Suprapubic skin (tissue), 4 donors: ENCODE measurements at regions not wholly inside any gene's neighbourhood (a gene's known extent, or its start where the extent isn't known, plus 50 kb on each side); places are given as distances from the start of the nearest gene placed in this dataset.

ENCODE experiments used
- EP300 ChIP-seq: sonication (generic); formaldehyde crosslinking; IDR thresholded peaks from one replicate; pipeline ENCODE4 v1.6.1; 2017; ENCODE audit warnings: antibody characterized with exemption
- POLR2A ChIP-seq, 2 donors: fragments of 450-650 bp; IDR thresholded peaks; one replicate each; pipeline ENCODE4 v1.6.1; 2017; ENCODE audit warnings: antibody characterized with exemption in 2 of 2, mild to moderate bottlenecking in 2 of 2, moderate library complexity in 2 of 2
- POLR2AphosphoS5 ChIP-seq, 3 donors: sonication (generic); formaldehyde crosslinking; IDR thresholded peaks; one replicate each; pipeline ENCODE4 v1.6.1; 2017; ENCODE audit warnings: antibody characterized with exemption in 3 of 3
- TF ChIP-seq, protein P1 (sequence below), 2 donors: fragments of 200-600 bp in 1 of 2; fragments of 450-650 bp in 1 of 2; sonication (generic) in 1 of 2; IDR thresholded peaks; one replicate each; pipeline ENCODE4 v1.5.1; 2016 to 2019; ENCODE audit warnings: antibody characterized with exemption in 2 of 2, mild to moderate bottlenecking in 1 of 2, moderate library complexity in 1 of 2

DNA sequence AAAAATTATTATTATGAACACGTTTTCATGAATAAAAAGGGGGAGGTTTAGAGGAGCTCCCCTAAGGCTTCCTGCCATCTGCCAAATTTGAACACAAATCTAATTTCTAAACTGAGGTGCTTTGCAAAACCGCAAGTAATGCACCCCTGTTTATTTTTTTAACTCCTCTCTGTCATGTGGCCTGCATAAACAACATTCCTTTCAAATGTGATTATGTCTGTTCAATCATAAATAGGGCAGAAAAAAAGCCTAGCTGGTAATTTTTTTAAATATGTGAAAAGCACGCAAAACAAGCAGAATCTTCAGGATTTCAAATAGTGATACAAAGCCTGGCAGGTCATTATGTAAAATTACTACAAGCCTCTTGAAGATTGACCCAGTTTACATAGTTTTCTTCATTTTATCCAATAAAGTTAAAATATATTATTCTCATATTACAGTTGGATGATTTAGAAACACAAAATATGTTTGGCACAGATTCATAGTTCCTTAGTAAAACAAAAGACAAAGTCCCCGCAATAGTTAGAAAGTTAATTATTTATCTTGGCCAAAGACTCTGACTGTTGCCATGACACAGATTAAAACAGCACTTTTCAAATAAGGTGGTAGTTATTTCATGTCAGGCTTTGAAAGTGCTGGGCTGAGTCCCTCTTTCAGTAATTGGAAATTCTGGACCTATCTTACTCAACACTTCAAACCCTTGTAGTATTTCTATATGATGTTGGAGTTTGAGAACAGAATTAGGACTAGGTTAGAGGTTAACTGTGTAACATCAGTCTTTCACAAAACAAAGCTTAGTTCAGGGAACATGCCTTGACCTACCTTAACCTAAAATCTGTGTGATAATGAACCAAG, 200.3 kb upstream of the MPPED2 start:
- TF ChIP-seq POLR2A (IDR thresholded peaks at IDR 0.05) (no peak), POLR2AphosphoS5 (IDR thresholded peaks at IDR 0.05) (no peak), EP300 (no peak)
- TF ChIP-seq, protein P1, sequence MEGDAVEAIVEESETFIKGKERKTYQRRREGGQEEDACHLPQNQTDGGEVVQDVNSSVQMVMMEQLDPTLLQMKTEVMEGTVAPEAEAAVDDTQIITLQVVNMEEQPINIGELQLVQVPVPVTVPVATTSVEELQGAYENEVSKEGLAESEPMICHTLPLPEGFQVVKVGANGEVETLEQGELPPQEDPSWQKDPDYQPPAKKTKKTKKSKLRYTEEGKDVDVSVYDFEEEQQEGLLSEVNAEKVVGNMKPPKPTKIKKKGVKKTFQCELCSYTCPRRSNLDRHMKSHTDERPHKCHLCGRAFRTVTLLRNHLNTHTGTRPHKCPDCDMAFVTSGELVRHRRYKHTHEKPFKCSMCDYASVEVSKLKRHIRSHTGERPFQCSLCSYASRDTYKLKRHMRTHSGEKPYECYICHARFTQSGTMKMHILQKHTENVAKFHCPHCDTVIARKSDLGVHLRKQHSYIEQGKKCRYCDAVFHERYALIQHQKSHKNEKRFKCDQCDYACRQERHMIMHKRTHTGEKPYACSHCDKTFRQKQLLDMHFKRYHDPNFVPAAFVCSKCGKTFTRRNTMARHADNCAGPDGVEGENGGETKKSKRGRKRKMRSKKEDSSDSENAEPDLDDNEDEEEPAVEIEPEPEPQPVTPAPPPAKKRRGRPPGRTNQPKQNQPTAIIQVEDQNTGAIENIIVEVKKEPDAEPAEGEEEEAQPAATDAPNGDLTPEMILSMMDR (IDR thresholded peaks at IDR 0.05) = no peak
